Right renal pelvis (tissue), 4 donors: ENCODE measurements at regions not wholly inside any gene's neighbourhood (a gene's known extent, or its start where the extent isn't known, plus 50 kb on each side); places are given as distances from the start of the nearest gene placed in this dataset.

Experiments used
- DNase-seq, 4 donors: peaks; one replicate each; pipeline ENCODE4 v3.0.0-alpha.2; 2013; ENCODE audit warnings: low read depth in 4 of 4, low spot score in 3 of 4, missing footprints in 1 of 4

DNA sequence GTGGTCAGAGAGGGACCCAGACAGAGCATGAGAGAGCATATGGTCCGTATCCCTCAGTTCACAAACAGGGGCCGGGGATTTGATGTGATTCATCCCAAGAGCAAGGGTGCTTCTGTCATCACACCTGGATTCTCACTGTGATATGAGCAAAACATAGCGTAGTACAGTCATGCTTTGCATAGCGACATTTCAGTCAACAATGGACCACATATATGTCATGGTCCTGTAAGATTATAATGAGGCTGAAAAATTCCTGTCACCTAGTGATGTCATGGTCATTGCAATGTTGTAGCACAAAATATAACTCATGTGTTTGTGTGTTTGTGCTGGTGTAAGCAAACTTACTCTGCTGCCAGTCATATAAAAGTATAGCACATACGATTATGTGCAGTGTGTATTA lies 207.4 kb upstream of the CDH13 start:
- no peak for DNase-seq

GRCh38 chr16:82414476-82414875 lies 212.3 kb upstream of the CDH13 start:
- no peak for DNase-seq

DNA sequence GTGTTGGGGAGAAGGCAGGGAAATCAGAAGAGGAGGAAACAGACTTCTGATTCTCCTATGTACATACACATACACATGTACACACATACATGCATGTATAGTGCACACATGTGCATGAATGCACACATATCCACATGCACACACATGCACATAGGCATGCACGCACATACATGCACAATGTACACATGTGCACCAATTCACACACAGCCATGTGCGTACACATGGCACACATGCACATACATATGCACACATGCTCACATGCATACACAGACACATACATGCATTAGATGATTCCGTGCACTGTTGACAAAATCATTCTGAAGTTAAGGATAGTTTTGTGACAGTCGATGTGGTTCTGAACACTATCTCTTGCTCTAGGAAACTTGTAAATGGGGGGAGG lies 214.0 kb upstream of the CDH13 start:
- DNase-seq: no peak

DNA sequence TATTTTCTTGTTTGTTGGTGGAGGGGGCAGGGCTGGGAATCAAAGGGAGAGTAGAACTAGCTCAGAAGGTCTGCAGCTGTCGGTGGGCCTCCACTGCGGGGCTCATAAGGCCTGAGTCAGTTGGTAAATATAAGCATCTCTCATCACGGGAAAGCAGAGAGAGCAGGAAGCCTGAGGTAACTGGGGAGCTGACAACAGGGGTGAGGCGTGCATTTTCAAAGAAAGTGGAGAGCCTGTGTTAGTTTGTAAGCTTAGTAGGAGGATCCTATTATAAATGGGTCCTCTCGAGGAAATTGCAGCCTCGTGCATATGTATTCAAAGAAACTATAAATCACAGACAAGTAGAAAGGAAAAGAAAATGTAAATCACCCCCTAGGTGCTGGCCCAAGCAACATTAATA lies 221.0 kb upstream of the CDH13 start:
- no peak for DNase-seq

DNA sequence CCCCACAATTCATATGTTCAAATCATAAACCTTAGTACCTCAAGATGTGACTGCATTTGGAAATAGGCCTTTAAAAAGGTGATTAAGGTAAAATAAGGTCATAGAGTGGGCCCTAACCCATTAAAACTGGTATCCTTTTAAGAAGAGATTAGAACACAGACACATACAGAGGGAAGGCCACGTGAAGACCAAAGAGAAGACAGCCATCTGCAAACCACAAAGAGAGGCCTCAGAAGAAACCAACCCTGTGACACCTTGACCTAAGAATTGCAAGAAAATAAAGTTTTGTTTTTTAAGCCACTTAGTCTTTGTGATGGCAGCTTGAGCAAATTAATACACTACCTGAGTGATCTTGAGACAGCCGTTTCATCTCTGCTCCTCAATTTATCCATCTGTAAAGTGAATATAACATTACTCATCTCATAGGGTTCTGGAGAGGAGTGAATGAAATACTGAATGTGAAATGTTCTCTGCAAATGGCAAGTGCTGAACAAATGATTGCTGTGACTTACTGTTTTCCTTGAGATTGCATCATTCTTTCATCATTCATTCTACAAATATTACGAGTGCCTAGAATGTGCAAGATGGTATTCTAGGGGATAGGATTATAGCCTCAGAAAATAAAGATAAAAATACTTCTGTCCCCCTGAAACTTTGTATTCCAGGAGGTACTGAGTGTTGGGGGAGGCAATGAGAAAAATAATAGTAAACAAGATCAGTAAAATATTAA lies 222.0 kb upstream of the CDH13 start:
- DNase-seq: no peak

- DNase-seq: no peak
Measured at GRCh38 chr16:82402665-82403218, 224.0 kb upstream of the CDH13 start.

DNA sequence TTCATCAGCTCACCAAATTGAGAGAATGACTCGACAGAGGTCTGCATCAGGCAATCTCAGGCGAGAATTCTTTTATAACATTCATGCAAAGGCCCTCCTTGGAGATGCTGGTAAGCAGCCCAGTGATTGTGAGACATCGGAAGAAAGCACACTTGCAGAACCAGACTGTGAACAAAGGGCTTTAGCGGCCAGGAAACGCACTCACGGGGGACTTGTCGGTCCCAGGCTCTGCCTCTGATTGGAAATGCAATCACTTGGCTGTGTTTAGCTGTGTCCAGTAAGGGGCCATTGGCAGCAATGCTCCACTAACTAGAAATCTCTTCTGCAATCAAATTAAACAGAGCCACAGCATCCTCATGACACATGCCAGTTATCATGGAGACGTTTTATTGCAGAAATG lies 226.7 kb upstream of the CDH13 start:
- no peak for DNase-seq

DNA sequence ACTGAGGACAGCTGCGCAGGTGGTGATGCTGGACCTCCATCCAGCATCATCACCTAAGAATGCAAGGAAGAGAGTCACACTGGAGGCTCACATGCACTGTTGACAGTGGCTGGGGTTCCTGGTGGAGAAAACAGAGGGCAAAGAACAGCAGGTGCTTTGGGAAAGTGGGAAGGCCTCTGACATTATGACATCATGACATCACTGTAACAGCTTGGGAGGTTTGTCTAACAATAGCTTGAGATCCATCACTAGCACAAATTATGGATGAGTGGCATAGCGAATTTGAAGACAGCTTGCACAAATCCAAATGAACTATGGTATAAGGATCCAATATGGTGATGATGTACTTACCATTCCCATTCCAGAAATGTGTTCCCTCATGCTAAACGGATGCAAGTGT lies 226.5 kb upstream of the MPHOSPH6 start:
- no peak for DNase-seq

- no peak for DNase-seq
Measured at GRCh38 chr16:82395212-82395611, 225.2 kb upstream of the MPHOSPH6 start.

DNA sequence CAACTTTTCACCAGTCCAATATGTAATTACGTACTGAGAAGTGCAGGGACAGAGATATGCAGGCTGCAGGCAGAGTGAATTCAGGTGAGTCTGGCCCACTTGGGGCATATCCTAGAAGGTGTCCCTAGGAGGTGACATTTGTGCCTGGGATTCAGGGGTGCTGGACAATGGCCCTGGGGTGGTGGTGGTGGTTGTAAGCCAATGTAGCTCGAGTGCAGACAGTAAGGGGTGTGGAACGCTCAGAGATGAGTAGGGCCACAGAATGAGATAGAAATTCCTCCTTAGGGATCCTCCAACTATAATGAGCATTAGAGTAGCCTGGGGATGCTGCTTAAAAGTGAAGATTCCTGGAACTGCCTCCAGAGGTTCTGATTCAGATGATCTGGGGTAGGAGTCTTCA lies 221.7 kb upstream of the MPHOSPH6 start:
- DNase-seq: no peak

GRCh38 chr16:82389956-82390650 lies 220.1 kb upstream of the MPHOSPH6 start:
- no peak for DNase-seq

- DNase-seq: peak in 1 of 4 donors; percentile 3
Measured at GRCh38 chr16:82386761-82387160, 216.7 kb upstream of the MPHOSPH6 start.

DNA sequence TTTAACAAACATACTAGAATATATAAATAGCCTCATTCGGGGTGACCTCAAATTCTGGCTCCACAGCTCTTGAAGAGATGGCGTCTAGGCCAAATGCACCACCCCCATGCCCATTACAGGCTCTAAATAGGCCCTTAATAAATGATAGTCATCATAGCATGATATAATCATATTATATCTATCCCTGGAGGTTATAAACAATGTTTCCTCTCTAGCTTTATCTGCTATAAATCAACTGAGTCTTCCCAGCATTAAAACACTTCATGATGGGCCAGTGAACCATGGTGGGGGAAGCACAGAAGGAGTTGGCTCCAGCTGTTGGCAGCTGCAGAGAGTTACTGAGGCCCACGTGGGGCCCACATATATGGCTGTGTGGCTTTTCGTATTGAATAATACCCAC lies 214.9 kb upstream of the MPHOSPH6 start:
- DNase-seq: peak; percentile 15 to 47 (median 22)

DNA sequence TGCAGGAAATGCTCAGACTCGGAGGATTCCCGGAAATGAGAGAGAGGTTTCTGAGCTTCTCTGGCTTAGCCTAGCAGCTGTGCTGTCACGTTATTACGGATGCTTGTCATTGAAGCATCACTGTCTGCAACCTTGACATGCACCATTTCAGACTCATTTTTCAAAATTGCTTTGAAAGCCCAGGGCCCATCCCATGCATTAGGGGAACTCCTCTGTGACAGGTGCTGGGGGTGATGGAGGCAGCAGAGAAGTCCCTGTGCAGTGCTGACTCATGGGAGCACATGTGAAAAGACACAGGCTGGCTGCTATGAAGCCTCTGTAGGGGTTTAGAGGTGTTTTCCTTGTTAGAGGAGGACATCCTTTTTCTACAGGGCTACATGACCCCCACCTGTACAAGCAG lies 214.0 kb upstream of the MPHOSPH6 start:
- no peak for DNase-seq

DNA sequence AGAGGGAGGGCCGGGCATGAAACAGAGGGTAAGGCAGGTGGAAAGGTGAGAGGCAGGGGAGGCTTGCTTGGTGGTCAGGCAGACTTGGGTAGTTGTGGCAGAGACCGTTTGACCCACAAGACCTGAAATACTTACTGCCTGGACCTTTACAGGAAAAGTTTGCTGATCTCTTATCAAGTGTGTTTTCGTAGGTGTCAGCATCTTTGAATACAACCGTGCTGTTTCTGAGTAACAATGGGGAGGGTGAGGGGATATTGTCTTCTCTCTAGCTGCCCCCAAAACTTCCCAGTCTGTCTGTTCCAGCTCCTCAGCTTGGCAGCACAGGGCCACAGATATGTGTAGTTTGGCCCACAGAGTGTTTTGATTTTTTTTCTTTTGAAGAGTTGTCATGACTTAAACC lies 212.5 kb upstream of the MPHOSPH6 start:
- DNase-seq: no peak

DNA sequence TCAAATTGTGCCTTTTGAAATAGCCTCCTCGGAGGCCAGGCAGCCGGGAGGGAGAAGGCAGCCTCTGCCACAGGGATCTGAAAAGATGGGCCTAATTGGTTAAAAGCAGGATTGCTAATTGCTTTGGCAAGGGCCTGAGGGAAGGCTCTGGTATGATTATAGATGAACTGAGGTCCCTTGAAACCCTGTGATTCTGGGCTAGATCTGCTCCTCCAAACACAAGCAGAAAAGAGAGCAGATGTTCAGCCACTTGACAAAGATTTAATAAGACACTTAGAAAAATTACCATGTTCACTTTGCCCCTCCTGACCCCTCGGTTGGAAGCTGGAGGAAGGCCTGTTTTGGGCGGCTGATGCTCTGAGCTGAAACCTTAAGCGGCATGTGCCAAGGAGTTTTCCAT lies 209.5 kb upstream of the MPHOSPH6 start:
- no peak for DNase-seq

GRCh38 chr16:82373976-82374375 lies 204.0 kb upstream of the MPHOSPH6 start:
- no peak for DNase-seq

- DNase-seq: no peak
Measured at GRCh38 chr16:82370282-82370681, 200.3 kb upstream of the MPHOSPH6 start.

GRCh38 chr16:82368041-82368440 lies 198.0 kb upstream of the MPHOSPH6 start:
- DNase-seq: no peak

DNA sequence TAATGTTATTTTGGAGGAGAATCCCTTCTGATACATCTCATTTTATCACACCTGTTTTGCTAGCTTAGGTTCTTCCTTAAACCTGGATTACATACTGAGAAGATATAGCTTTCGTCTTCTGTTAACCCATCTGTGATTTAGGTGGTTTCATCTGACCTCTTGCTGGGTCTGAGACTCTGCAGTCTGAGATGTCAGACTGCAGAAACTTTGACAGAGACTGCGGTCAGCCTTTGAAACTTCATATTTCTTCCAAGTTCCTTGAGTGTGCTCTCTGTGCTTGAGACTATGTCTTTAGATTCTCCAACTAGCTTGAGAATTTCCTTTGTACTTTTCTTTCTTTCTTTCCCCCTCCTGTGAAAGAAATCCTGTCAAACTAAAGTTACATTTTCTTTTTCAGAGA lies 196.4 kb upstream of the MPHOSPH6 start:
- DNase-seq: no peak

- DNase-seq: no peak
Measured at GRCh38 chr16:82364690-82365089, 194.7 kb upstream of the MPHOSPH6 start.
